ENCODE measurements at regions not wholly inside any gene's neighbourhood (a gene's known extent, or its start where the extent isn't known, plus 50 kb on each side); places are given as distances from the start of the nearest gene placed in this dataset.

DNA sequence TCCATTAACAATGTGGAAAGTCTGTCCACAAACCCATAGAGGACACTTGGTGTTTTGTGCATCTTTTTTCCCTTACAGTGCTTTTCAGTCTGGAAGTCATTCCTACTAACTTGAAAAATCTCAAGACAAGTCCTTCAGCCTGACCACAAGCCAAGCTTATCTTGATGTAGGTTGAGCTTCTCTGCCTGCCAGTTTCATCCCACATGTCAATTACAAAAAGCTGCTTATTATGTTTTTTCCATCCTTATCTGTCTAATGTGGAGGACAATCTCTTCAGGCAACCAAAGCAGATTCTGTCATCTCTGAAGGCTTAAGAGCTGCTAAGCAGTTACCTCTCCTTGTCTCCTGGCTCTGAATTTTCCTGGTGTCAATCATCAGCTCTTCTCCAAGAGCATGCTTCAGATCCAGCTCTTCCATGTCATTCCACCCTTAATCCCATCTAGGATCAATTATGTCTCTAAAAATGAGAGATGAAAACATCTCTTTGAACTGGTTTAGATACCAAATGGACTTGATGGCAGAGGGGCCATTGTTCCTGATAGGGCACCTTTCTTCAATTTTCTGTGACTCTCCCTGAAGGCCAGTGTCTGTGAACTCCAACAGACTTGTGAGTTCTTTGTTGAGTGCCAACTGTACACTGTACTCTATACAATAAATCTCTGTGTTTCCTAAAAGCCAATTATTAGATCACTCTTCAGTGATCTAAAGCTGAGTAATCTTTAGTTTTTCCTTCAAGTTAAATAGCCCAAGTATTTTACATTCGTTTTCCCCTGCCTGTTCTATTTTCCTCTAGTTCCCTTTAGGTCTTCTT lies 208.6 kb downstream of the RBM43 start:
- TF ChIP-seq POLR2AphosphoS5 (IDR thresholded peaks at IDR 0.05; ENCODE audit: borderline replicate concordance, low read depth, low read length) (no peak), EZH2 (IDR thresholded peaks at IDR 0.05) (no peak), FOXP2 (optimal IDR thresholded peaks at IDR 0.05; ENCODE audit: control extremely low read depth, extremely low read length, insufficient read depth) (no peak)
